Stimulated activated CD4-positive, alpha-beta T cell treated with anti-CD3 and anti-CD28 coated beads, TNF-alpha, amount 100 ng/mL, for 24 hours (primary cell): ENCODE measurements at regions not wholly inside any gene's neighbourhood (a gene's known extent, or its start where the extent isn't known, plus 50 kb on each side); places are given as distances from the start of the nearest gene placed in this dataset.
"Not testable (repeated sequence)": the region's sequence is repeated elsewhere in the genome, so short reads cannot be mapped to it uniquely, and the experiment has no call there.

Experiments
- DNase-seq, 3 experiments: peaks; one replicate each; pipeline ENCODE4 v3.0.0-alpha.2; 2020; ENCODE audit warnings: low read depth in 3 of 3

DNA sequence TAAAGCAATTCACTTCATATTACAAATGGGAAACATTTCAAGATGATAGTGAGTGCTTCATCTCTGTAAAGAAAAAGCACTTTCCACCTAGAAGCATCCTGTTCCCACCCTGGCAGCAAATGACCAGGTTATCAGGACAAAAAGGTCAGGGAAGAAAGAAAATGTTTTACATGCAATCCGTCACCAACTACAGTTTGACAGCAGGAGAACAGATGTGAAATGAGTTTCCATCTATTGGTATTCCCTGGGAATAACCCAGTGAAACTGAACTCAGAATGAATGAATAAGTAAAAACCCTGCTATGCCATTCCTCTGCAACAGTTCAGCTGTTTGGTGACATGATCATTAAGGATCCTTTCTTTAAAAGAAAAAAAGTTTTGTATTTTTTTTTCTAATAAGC lies 67.6 kb downstream of the HTR1A start:
- DNase-seq, result no peak

DNA sequence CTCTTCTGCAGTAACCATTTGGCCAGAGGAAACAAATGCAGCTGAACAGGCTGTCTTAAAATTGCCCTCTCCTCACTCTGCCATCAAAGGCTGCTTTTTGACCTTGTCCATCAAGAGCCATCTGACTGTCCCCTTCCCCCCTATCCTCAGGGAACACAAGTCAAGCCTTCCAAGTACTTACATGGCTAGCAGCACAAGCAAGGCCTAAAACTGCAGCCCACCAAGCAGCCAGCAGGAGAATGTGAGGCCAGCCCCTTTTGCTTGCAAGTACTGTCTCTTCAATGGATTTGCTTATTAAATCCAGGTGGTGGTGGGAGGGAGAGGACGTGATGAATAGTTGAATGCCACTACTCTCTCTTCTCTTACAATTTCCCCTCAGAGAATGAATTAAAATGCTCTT lies 83.5 kb downstream of the HTR1A start:
- no peak for DNase-seq

DNA sequence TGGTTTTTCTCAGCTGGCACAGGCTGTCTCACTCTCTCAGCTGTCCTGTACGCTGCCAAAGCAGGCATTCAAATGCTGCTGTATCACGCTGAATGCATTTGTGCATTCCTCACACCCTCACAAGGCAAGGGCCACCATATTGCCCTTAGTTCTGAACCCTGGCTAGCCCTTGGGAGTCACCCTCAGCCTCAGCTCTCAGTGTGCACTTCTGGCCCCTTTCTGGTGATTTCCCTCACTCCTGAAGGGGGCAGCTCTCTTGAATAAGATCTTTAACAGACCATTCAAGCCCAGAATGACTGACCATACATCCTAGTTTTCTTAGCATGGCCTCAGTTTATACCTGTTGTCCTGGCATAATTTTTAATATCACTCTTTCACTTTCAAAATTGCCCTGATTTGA lies 84.3 kb downstream of the HTR1A start:
- DNase-seq, result no peak

DNA sequence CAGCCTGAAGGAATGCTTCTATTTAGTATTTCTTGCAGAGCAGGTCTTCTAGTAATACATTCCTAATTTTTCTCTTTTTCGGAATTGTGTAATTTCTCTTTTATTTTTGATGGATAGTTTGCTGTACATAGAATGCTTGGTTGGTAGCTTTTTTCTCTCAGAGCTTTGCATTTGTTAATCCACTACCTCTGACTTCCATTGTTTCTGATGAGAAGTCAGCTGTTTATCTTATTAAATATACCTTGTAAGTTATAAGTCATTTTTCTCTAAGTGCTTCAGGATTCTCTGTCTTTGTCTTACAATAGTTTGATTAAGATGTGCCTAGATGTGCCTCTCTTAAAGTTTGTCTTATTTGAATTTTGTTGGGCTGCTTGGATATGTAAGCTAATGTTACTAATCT lies 101.9 kb downstream of the HTR1A start:
- DNase-seq, result no peak

DNA sequence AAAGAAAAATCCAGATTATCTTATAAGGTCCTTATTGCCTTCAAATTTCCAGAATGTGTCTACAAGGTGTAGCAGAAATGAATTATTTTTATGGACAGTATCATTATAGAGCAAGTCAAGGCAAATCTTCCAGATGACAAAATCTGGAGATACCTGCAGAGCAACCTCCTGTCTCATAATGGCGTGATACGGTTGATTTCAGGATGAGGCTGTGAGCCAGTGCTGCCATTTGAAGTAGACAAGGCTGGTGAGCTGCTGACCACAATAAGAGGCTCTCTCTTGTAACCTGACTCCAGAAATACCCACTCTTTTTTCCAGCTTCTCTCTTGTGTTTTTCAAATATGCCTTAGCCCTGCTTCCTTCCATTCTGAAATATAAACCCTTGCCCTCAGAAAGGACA lies 108.2 kb downstream of the HTR1A start:
- no peak for DNase-seq

DNA sequence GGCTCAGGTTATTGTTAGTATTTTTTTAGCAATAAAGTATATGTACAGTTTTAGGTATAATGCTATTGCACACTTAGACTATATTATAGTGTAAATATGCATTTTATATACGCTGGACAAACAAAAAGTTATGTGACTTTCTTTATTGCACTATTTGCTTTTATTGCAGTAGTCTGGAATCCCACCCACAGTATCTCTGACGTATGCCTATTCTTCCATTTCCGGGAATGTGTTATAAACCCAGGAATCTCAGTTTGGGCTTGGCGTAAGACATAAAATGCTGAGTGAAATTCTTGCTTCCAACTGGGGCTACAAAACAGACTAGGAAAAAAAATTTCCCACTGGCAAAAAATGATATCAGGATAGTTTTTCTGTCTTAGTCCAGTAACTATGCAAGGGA lies 119.1 kb downstream of the HTR1A start:
- DNase-seq, result no peak

DNA sequence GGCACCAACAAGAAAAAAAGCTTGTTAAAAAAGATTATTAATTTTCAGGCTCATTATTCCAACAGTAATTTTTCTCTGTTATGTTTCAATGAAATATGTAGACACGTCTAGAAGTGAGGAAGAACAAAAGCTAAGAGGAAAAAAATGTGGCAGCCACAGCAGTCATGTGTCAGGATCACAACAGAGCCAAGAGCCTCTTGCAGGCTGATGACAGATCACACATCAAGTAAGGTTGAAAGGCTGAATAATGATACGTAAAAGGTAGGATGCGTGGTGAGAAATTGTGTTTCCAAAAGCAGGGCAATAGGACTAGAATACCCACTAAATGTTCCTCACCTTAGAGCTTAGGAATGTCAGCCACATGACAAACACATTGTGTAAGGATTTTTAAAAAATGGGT lies 124.8 kb downstream of the HTR1A start:
- no peak for DNase-seq

DNA sequence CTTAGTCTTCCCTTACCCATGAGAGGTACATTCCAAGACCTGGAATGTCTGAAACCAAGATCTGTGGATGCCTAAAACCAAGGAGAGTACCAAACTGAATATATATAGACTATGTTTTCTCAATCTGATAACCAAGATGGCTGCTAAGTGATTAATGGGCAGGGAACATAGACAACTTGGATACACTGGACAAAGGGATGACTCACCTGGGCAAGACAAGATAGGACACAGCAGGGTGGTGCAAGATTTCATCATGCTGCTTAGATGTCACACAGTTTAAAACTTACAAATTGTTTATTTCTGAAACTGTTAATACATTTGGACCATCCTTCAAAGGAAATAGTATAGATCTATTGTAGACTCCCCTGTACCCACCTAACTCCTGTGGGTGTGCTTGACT lies 130.9 kb downstream of the HTR1A start:
- DNase-seq, result no peak

DNA sequence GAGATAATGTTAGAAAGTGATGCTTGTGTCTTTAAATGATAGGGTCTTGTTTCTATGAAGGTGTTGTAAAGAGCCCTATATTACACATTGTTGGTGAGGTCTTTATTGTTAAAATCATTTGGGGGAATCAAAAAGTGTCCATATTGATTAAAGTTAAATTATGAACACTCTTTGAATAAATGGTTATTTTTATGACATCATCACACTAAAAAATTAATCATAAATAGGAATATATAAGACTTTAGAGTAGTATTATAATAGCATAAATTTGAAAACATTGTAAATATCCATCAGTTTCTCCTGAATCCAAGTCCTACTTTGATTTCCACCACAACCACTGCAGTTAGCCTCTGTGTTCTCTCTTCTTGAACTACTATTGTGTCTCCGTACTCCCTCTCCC lies 136.3 kb downstream of the HTR1A start:
- no peak for DNase-seq

DNA sequence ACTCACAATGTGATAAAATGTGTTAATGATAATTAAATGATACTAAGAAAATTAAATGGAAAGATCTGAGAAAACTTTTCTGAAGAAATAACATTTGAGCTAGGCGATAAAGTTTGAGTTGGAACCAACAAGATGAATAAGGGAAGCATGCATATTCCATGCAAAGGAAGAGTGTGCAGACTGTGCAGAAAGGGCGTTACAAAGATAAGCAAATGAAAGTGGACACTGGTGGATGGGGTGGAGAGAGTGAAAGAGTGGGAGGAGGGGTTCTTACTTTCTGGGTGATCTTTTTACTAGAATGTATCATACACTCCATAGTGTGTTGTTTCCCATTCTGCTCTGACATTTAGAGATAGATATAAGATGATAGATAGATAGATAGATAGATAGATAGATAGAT lies 138.7 kb downstream of the HTR1A start:
- DNase-seq, result no peak

DNA sequence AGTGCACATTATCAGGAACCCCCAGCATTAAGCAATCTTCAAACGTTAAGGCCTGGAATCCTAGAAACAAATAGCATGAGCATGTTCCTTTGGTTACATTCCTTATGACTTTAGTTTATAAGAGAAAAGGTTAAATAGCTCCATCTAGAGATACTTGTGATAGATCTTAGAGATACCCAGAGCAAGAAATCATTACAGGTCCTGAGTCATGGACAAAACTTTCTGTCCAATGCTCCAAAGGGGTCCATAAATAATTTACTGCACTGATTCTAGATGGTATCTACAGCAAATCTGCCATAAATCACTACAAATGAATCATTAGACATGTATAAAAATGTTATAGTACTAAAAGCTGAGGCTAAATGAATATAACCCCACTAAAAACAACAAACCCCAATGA lies 139.6 kb downstream of the HTR1A start:
- no peak for DNase-seq

DNA sequence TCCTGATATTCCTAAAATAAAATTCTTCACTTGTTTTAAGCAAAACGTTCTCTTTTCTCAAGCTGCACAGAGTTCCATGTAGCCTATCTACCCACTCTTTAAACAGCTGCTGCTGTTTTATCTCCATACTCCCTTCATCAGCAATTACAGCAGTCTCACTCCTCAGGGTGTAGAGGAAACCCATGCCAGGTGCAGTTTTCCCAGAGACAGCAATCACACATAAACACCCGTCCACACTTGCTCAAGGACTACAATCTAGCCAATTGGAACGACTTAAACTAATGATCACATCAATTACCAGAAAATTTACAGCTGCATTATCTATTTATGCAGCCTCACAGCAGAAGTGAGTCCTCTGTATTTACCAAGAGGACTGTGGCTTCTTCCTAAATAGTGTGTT lies 141.7 kb downstream of the HTR1A start:
- DNase-seq, result no peak

DNA sequence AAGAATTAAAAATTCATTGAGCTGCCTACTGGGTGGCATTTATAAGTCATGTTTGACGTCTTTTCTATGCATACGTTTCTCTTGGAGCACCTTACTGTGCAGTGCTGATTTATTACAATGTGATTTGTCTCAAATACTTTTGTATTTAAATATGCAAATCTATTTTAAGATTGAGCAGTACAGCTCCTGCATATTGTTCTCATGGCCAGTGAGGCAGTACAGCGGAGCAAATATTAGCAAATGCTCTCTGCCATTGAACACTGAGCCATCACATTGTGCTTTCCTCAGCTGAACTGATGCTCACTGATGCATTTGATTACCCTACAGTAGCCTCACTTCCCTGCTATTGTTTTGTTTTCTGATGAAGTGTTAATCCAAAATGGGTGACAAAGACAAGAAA lies 149.6 kb downstream of the HTR1A start:
- no peak for DNase-seq

DNA sequence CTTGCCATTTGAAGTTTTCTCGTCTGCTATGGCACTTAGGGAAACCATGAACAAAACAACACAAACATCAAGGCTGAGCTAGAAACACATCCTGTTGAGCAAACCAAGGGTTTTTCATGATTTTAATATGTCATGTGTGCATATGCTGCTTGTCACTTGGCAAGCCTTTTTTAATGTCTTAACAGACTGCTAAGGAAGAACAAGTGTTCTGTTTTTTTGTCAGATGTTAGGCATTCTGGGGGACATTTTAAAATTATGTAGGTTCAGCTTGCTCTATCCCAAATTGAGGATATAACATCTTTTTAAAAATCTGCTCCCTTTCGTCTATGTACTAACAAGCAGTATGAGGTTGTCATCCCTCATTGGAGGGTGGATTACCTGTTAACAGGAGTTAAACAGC lies 150.3 kb downstream of the HTR1A start:
- no peak for DNase-seq

DNA sequence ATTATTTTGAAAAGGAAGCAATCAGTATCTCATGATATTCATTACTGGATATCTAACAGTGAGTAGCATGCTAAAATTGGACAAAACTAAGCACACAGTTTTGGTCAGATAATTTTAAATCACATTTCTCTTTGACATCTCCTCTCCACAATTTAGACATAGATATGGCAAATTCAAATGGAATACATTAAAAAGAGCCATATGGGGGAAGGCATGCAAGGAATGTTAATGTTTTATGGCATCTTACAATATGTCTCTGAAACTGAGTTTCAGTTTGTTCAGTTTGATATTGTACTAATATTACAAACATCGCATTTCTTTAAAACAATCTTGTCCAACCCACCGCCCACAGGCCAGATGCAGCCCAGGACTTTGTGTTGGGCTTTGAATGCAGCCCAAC lies 151.0 kb downstream of the HTR1A start:
- DNase-seq, result no peak

DNA sequence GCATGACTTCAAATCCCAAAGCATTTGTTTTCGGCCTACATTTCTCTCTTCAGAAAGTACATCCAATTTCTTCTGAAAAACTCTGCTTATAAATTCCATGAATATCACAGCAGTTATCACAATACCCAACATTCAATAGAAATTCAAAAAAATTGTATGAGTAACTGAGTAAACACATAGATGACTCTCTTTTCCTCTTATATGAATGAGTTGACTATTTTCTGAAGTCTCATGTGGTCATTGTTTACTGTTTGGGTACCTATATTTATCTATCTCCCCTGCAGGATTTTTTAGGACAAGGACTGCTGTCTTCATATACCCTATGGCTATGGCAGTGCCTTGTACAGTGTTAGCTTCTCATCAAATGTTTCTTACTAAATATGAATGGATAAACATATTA lies 157.1 kb downstream of the HTR1A start:
- DNase-seq, result no peak

DNA sequence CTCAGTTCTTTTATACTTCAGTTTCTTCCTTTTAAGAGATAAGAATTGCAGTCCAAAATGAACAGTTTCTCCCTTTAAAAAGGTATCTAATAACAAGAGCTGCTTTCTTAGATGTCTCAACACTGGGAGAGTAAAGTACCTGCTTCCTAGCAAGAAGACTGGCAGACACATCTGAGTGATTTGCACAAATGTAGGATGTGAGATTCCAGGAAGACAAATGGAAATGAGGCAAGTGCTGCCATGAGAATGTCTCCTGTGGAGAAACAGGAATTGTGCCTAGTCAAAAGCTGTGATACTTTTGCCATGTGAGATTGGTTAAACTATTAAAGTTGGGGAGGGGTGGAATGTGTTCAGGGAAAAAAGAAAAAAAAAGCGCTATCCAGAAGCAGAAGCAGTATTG lies 159.1 kb downstream of the HTR1A start:
- no peak for DNase-seq

DNA sequence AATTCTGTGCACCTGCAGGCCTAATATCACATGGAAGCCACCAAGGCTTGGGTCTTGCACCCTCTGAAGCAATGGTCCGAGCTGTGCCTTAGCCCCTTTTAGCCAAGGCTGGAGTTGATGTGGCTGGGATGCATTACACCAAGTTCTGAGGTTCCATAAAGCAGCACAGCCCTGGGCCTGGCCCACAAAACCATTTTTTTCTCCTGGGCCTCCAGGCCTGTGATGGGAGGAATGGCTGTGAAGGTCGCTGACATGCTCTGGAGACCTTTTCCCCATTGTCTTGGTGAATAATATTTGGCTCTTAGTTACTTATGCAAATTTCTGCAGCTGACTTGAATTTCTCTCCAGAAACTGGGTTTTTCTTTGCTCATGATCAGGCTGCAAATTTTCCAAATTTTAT lies 167.3 kb downstream of the HTR1A start:
- DNase-seq, result no peak

DNA sequence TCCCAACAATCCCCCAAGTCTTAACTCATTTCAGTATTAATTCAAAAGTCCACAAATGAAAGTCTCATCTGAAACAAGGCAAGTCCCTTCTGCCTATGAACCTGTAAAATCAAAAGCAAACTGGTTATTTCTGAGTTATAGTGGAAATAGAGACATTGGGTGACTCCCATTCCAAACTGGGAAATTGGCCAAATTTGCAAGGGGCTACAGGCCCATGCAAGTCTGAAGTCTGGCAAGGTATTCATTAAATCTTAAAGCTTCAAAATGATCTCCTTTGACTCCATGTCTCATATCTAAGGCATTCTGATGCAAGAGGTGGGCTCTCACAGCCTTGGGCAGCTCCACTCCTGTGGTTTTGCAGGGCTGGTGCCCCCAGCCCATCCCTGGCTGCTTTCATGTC lies 167.9 kb downstream of the HTR1A start:
- DNase-seq, result no peak

DNA sequence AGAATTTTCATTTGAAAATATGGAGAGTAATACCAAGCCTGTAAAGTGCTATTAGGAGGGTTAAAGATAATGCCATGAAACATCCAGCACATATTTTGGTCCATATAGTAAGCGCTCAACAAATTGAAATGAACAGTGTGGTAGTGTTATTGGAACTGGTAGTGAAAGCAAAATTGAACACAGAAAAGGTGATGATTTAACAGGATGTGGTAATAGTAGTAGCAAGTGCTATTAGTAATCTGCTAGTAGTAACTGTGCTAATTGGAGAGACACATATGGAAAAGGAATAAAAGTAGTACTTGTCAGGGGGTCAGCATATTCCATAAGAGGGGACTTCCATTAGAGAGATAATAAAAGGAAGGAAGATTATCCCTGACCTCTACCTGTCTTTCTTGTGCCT lies 187.3 kb downstream of the HTR1A start:
- no peak for DNase-seq

DNA sequence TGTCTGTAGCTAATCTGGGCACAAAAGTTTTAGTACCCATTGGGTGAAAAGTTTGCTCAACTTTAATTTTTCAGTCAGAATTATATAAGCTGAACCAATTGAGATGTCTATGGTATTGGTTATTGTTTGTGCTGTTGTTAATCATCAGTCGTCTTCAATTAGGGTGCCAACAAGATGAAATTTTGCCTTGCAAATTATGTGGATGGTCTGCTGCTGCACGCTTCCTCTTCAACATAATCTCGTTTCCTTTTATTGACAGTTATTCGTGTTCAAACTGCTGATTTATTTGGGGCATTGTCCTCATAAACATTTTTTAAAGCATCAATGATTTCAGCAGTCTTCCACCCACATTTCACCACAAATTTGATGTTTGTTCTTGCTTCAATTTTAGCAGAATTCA lies 194.0 kb downstream of the HTR1A start:
- DNase-seq, result no peak

DNA sequence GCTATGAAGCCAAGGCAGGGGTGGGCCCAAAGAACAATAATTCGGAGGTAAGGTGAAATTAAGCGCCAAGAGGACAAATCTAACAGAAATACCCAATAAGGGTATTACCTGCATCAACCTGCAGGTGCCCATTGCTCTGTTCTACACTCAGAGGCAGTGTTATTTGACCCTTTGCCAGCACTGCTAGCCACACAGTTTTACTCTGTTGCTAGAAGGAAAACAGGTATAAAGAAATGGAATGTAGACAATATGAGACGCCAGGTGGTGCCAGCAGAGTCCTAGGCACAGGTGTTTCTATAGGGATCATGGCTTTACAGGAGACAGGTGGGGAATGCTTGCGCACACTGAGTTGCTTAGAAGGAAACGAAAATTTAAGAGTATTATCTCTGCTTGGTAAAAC lies 201.3 kb downstream of the HTR1A start:
- no peak for DNase-seq

DNA sequence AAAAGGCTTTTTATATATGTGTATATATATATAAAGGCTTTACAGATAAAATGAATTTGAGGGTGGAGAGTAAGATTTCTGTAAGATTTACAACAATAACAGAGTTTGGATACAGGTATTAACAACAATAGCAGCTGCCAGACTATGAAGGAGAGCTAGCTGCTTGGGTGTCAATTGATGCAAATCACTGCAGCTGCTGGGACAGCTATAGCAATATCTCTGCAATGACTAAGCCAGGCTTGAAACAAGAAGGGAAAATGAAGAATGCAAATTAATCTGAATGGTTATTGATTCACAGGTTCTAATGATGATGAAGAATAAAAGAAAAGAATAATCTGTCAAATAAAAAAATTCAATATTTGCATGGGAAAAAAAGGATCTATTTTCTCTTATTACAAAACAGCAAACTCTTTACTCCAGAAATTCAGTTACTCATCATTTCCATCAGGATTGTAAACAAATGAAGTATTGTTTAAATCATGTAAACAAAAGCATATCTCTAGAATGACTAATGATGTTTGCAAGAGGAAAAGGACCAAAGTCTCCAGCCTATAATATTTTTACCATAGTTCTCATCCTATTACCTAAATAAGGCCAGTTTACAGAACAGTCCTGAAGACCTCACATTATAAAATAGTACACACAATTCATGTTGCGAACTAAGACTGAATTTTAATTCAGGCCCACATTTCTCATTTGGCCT lies 219.0 kb downstream of the HTR1A start:
- no peak for DNase-seq

DNA sequence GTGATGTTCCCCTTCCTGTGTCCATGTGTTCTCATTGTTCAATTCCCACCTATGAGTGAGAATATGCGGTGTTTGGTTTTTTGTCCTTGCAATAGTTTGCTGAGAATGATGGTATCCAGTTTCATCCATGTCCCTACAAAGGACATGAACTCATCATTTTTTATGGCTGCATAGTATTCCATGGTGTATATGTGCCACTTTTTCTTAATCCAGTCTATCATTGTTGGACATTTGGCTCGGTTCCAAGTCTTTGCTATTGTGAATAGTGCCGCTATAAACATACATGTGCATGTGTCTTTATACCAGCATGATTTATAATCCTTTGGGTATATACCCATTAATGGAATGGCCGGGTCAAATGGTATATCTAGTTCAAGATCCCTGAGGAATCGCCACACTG lies 229.4 kb downstream of the HTR1A start:
- DNase-seq, result not testable (repeated sequence)

DNA sequence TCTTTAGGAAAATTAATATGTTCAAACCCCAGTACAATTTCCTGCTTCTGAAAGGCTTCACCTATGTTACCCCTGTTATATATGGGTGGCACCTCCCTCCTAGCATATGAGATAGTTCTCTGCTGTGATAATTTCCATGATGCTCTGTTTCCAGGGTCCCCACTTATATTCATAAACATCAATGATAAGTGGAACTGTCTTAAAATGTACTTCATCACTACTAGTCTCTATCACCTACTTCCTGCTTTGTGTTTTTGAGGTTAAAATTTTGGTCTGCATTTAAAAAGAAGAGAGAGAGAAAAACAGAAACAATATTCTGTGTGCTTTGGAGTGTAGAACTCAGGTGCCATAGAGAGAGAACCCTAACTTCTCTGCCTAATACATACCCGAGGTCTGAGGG lies 234.7 kb downstream of the HTR1A start:
- no peak for DNase-seq
